ENCODE measurements at regions not wholly inside any gene's neighbourhood (a gene's known extent, or its start where the extent isn't known, plus 50 kb on each side); places are given as distances from the start of the nearest gene placed in this dataset.
"Not testable (repeated sequence)": the region's sequence is repeated elsewhere in the genome, so short reads cannot be mapped to it uniquely, and the experiment has no call there.

DNA sequence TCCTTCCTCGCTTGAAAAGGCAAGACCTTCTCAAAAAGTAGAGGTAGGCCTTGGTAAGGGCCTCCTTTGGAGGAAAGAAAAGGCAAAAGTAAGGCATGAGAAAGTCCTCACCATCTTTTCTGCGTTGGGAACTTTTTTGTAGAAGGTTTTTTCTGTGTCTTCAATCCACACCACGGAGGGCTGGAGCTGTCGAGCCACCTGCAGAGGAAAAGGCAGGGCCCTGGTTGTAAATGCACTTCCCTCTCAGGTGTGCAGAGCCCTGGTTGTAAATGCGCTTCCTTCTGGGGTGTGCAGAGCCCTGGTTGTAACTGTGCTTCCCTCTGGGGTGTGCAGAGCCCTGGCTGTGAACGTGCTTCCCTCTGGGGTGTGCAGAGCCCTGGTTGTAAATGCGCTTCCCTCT, 80.2 kb upstream of the ASB18 start:
- in situ Hi-C loops (cut with HindIII; ENCODE audit: low pct_unique_long_range_greater_than_20kb, low sequenced_read_pairs) = no loop called here
- DNase-seq (ENCODE audit: low read depth) = no peak

DNA sequence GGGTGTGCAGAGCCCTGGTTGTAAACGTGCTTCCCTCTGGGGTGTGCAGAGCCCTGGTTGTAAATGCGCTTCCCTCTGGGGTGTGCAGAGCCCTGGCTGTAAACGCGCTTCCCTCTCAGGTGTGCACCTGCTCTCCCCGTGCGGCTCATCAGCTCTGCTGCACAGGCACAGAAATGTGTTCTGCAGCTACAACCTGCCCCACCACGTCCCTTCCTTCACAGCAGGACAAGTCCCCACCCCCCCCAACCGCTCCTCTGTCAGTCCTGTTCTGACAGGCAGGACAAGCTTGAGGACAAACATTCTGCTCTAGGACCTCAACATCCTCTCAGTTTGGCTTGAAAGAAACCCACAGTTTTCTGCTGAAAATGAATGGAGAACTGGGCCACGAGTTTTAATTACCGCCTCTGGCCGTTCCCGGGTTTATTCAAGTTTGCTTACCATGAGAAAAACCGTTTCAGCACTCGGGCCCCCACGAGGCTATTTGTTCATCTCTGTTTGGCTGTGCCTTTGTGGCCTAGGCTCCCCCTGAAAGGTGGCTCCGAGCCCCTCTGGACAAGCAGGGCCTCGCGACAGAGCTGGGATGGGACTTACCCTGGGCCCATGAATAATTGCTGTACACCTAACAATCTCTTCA, 81.0 kb upstream of the ASB18 start:
- DNase-seq (ENCODE audit: low read depth) = no peak
- in situ Hi-C loops (cut with HindIII; ENCODE audit: low pct_unique_long_range_greater_than_20kb, low sequenced_read_pairs) = no loop called here

DNA sequence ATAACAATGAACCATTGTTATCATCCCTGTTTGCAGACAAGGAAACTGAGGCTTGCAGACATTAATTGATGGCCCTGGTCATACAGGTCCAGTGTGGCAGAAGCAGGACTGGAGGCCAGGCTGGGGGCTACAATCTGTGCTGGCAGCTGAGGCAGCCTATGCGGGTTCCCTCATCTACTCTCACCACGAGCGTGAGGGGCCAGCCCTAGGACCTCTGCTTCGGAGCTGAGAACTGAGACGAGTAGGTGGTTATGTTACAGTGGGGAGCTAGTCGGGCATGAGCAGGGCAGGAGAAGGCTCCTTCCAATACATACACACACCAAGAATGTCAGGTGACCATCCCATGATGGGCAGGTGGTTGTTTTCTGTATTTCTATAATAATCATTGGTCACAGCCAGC, 82.2 kb upstream of the ASB18 start:
- in situ Hi-C loops (cut with HindIII; ENCODE audit: low pct_unique_long_range_greater_than_20kb, low sequenced_read_pairs) = no loop called here
- no peak for DNase-seq (ENCODE audit: low read depth)

DNA sequence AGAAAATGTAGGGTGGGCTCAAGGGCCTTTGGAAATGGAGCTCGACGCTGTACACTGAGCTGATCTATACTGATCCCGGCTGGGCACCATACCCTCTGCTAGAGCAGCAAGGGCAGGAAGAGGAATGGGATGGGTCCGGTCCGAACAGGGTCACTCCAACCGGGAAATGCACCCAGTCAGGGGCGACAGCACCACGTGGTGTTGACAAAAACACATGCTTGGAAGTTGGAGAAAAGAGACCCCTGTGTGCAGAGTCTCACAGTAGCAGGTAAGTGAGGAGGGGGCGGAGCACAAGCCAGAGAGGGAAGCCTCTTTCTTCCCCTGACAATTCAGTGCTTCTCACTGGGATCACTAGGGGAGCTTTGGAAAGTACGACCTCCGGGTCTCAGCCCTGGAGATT, 84.1 kb upstream of the ASB18 start:
- in situ Hi-C loops (cut with HindIII; ENCODE audit: low pct_unique_long_range_greater_than_20kb, low sequenced_read_pairs) = no loop called here
- DNase-seq (ENCODE audit: low read depth) = no peak

DNA sequence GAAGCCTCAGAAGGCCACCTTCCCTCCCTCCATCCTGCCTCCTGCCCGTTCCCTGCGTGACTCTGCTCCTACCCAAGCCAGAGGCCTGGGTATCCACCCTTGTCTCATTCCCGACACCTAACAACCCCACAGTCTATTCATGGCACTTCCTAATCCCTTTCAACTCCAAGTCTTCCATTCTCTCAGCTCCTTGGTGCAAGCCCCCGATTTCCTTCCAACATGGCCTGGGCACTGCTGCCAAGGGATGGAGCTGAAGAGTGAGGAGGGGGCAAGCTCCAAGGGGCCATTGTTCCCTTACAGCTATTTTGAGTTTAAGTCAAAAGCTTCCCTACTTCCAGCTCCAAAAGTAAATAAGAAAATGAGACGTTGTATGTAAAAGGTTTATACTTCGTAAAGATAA, 84.8 kb upstream of the ASB18 start:
- no peak for DNase-seq (ENCODE audit: low read depth)
- in situ Hi-C loops (cut with HindIII; ENCODE audit: low pct_unique_long_range_greater_than_20kb, low sequenced_read_pairs) = no loop called here

DNA sequence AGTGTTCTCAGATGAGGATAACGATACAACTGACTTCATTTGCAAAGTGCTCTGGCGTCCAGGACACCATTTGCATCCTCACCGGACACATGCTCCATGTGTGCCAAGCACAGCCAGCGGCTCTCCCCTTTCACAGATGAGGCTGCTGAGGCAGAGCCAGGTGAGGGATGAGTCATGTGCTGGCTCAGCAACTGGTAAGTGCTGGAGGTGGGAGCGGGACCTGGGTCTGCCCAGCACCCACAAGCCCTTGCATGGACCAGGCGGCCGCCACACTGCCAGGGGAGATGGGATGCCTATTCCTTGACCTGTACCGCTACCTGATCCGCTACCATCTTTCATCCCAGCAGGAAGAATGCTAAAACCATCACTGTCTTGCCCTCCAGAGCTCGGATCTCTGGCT, 86.2 kb upstream of the ASB18 start:
- in situ Hi-C loops (cut with HindIII; ENCODE audit: low pct_unique_long_range_greater_than_20kb, low sequenced_read_pairs) = no loop called here
- DNase-seq (ENCODE audit: low read depth) = no peak

DNA sequence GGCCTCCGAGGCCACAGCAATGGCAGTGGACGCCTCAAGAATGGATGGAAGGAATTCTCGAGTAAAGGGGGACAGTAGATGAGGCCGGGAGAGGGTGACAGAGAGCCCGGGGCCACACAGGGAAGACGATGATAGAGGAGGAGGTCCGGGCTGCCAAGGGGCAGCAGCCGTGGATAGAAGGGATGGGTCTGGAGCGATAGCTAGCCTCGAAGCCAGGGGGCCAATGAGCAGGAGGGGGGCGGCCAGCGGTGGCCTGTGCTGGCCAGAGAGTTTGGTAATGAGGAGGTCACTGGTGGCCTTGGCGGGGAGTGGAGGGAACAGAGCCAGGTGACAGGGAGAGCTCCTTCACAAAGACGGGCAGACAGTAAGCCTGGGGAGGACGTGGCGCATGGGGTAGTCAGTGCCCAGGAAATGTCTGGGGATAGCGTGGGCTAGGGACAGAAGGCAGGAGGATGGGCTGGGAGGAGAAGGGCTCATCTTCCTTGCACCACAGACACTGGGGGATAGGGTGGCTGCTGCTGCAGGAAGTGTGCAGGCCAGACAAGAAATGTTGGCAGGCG, 87.8 kb upstream of the ASB18 start:
- in situ Hi-C loops (cut with HindIII; ENCODE audit: low pct_unique_long_range_greater_than_20kb, low sequenced_read_pairs) = no loop called here
- DNase-seq (ENCODE audit: low read depth) = no peak

DNA sequence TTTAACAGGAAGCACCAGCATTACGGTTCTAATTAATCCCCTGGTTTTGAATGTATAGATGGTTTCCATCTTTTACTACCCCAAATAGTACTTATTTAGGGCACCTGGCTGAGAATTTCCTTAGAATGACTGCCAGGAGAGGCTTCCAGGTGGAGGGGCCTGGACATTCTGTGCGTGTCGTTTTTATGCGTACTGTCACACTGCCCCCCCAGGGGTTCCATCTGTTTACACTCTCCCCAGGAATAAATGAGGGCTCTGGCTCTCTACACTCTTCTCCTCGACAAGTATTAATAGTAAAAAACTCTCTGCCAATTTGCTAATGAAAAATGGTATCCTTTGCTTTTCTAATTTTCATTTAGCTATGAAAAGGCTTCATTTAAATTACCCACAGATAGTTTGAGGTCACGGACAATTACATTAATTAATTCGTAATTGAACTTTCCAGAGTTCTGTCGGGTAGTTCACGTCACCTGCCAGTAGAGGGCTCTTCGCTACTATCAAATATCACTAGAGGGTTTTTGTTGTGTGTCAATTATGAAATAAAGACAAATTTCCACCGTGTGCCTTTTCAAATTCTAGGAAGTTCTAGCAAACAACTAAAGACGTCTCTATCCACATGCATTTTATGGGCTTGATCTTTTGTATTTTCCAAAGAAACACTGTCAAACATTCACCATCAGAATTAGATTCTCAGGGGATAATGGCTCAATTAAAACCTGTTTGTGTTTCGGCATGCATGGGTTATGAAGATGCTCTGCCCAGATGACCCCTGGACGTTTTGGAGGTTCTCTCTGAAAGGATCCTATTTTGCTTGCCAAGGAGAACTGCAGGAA, 88.8 kb upstream of the ASB18 start:
- peak; percentile 12 for DNase-seq (ENCODE audit: low read depth)
- in situ Hi-C loops (cut with HindIII; ENCODE audit: low pct_unique_long_range_greater_than_20kb, low sequenced_read_pairs) = no loop called here

DNA sequence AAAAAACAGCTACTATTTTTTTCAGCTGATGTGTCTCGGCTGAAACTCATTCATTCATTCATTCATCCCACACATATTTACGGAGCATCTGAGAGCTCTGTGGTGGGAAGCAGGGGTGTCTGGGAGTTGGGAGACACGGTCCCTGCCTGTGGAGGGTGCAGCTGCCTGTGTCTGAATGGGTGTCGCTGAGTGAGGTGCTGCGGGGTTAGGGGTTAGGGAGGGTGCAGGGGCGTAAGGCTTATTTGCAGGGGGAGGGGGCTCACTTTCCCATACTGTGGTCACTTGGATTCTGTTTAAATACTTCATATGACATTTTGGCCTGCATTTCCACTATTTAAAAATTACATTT, 89.4 kb upstream of the ASB18 start:
- DNase-seq (ENCODE audit: low read depth) = no peak
- in situ Hi-C loops (cut with HindIII; ENCODE audit: low pct_unique_long_range_greater_than_20kb, low sequenced_read_pairs) = no loop called here

DNA sequence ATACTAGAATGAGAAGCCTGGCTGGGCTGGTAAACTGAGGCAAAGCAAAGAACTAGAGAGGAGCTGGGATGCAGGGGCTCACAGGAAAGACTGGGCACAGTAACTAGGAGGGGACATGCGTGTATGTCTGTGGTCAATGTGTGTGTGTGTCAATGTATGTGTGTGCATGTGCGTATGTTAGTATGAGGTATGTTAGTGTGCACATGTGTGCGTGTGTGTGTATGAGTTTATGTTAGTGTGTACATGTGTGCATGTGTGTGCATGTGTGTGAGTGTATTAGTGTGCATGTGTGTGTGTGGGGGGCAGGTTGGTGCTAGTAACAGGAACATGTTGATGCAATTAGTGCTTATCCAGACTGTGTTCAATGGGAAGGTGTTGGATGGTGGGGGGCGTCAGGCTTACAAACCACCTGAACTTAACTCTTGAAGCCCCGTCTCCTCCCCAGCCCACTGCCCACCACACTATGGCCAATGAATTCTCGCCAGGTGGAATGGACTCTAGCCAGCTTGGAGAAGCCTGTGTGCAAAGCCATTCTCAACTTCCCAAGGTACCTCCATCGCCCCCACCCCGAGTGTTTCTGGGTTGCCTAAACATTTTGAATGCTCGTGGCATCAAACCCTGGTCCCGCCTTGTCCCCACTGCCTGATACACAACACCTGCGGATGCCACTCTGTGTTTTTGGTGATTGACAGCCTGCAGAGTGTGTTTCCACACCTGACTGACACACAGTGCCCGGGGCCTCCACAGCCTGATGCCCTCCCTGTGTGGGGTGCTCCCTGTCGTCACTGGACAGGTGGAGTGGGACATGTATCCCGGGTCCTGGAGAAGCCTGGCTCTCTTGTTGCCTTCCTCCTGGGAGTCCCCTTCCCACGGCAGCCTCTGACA, 90.1 kb upstream of the ASB18 start:
- in situ Hi-C loops (cut with HindIII; ENCODE audit: low pct_unique_long_range_greater_than_20kb, low sequenced_read_pairs) = no loop called here
- DNase-seq (ENCODE audit: low read depth) = no peak

DNA sequence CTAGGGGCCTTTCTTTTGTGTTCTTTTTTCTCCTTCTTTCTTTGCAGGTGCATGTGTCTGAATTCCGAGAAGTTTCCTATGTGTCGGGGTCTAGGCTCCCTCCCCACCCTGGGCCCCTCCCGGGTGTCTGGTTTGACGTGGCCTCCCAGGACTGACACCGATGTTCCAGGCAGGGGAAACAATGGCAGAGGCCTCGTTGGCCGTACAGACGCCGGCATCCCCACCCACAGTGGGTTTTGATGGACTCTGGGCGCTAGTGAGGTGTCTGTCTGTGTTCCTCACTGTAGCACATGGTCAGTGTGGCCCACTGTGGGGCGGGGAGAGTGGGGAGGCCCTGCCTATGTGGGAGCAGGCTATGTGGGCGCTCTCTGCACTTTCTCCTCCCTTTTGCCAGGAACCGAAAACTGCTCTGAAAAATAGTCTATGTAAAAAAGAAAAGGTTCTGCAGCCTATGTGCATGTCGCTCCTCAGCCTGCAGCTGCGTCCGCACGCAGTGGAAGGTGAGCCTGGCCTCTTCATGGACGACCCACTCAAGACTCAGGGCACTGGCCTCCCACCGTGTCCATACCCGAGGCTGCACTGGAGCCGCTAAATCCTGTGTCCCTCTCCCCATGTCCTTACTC, 90.9 kb upstream of the ASB18 start:
- in situ Hi-C loops (cut with HindIII; ENCODE audit: low pct_unique_long_range_greater_than_20kb, low sequenced_read_pairs) = no loop called here

DNA sequence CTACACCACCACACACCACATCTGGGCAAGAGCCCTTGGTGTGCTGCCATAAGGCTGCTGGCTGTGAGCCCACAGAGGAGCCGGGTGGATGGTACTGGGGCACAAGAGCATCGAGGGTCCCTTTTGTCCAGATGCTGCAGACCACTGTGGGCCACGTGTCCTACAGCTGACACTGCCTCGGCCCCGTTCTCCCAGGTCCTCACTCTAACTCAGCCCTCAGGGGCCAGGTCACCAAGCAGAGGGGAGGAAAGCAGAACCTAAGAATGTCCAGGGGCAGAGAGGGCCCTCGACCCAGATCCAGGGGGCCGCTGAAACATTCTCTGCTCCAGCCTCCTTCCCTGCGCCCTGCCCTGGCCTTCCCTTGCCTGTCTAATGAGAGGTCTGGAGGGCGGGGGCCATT, 91.7 kb upstream of the ASB18 start:
- in situ Hi-C loops (cut with HindIII; ENCODE audit: low pct_unique_long_range_greater_than_20kb, low sequenced_read_pairs) = no loop called here
- DNase-seq (ENCODE audit: low read depth) = no peak

More for the DNA sequence above, 90.9 kb upstream of the ASB18 start:
- no peak for DNase-seq (ENCODE audit: low read depth)

DNA sequence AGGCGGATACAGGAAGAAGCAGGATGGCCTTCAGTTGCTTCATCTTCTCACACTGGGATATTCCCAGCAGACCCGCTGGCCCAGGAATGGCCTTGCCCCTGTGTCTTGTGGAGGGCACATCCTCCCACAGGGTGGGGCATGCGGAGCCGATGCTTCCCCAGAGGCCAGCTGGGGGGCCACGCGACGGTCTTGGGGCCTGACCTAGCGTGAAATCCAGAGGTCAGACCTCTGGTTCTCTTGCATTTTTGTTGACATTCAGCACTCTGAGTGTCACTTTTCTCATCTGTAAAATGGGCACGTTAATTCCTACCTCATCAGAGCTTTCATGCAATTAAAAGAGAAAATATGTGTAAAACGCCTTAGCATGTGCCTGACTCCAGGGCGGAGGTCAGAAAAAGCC, 92.1 kb upstream of the ASB18 start:
- DNase-seq (ENCODE audit: low read depth); in situ Hi-C loops (cut with HindIII; ENCODE audit: low pct_unique_long_range_greater_than_20kb, low sequenced_read_pairs): not testable (repeated sequence)

DNA sequence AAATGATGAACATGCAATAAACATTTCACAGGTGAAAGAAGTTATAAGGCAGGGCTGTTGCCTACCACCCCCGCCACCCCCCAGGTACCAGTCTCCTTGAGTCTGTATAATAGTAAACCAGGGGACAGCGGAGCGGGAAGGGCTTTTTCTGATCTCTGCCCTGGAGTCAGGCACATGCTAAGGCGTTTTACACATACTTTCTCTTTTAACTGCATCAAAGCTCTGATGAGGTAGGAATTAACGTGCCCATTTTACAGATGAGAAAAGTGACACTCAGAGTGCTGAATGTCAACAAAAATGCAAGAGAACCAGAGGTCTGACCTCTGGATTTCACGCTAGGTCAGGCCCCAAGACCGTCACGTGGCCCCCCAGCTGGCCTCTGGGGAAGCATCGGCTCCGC, 94.3 kb upstream of the ASB18 start:
- in situ Hi-C loops (cut with HindIII; ENCODE audit: low pct_unique_long_range_greater_than_20kb, low sequenced_read_pairs); DNase-seq (ENCODE audit: low read depth): not testable (repeated sequence)

DNA sequence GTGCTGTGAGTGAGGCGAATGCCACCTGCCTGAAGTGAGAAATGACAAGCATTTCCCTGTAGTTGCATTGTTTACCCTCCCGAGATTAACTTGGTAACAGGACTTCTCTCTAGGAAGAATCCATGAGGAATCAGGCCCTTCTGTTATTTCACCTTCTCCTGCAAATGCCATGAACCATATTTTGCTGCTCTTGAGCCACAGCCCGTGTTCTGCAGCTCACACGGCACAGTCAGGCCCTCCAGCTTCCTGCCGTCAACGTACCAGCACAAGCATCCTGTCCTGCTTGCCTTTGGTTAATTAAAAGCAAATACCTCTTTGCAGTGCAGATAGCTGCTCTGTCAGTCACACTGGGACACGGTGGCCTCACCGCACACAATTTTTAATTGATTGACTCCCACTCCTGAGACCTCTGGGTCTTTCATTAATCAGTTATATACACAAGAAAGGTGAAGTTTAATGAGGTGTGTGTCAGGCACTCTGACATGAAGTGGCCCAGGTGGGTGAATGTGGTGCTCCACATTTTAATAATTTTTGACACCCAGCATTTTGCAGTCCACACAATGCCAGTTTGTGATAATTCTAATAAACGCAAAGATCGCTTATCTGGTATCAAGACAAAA, 95.3 kb upstream of the ASB18 start:
- DNase-seq (ENCODE audit: low read depth) = no peak
- in situ Hi-C loops (cut with HindIII; ENCODE audit: low pct_unique_long_range_greater_than_20kb, low sequenced_read_pairs) = no loop called here

DNA sequence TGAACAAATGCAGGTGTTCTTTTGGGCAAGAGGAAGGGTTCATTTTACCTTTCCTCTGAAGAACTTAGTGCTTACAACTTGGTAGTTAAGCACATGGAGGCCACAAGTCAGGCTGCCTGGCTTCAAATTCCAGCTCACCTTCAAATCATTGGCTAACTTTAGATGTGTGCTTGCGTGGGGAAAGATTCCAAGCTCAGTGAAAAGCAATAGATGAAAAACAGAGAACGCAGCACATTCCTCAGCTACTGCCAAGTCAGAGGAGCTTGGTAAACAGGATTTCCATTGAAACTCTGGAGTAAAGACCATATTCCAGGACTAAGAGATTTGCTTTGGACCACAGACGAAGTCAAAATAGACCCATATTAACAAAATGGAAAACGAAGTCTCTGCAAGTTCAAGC, 96.3 kb upstream of the ASB18 start:
- no peak for DNase-seq (ENCODE audit: low read depth)
- in situ Hi-C loops (cut with HindIII; ENCODE audit: low pct_unique_long_range_greater_than_20kb, low sequenced_read_pairs) = no loop called here

DNA sequence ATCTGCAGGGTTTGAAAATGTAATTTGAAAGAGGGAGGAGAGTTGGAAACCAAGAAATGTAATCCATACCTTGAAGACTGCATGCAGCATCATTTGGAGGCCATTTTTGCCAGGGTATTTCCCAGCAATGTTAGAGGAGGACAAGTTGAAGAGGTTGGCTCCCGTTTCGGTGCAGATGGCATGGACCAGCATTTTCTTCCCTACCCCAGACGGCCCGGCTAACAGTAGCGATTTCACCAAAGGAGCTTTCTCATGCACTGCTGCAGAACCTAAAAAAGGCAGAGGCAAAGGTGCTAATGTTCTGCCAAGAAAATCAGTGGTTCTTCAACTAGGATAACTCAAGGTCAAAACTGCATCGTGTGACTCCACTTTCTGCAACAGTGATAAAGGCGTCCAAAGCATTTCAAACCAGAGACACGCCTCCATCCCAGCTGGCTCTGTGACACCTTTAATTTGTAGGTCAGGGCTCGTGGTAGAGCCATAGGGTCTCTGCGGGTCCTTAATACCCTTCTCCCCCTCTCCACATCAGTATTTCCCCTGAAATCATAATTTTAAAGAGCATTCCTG, 99.6 kb upstream of the ASB18 start:
- no peak for DNase-seq (ENCODE audit: low read depth)
- in situ Hi-C loops (cut with HindIII; ENCODE audit: low pct_unique_long_range_greater_than_20kb, low sequenced_read_pairs) = no loop called here

Measured in Caki2 (cell line).